Stromal cell of bone marrow (primary cell): ENCODE measurements at regions not wholly inside any gene's neighbourhood (a gene's known extent, or its start where the extent isn't known, plus 50 kb on each side); places are given as distances from the start of the nearest gene placed in this dataset.
"Not testable (repeated sequence)": the region's sequence is repeated elsewhere in the genome, so short reads cannot be mapped to it uniquely, and the experiment has no call there.

Experiments used
- DNase-seq: peaks from one replicate; pipeline ENCODE4 v3.0.0-alpha.2; 2012; ENCODE audit warnings: low read depth

DNA sequence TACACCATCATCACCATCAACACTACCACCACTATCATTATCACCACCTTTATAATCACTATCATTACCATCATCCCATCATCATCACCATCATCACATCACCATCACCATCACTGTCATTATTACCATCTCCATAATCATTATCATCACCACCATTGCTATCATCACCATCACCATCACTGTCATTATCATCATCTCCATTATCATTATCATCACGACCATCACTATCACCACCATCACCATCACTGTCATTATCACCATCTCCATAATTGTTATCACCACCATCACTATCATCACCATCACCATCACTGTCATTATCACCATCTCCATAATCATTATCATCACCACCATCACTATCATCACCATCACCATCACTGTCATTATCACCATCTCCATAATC, 279.6 kb upstream of the HS6ST1 start:
- DNase-seq: not testable (repeated sequence)

GRCh38 chr2:128598862-128599441, 280.3 kb upstream of the HS6ST1 start:
- DNase-seq: no peak

DNA sequence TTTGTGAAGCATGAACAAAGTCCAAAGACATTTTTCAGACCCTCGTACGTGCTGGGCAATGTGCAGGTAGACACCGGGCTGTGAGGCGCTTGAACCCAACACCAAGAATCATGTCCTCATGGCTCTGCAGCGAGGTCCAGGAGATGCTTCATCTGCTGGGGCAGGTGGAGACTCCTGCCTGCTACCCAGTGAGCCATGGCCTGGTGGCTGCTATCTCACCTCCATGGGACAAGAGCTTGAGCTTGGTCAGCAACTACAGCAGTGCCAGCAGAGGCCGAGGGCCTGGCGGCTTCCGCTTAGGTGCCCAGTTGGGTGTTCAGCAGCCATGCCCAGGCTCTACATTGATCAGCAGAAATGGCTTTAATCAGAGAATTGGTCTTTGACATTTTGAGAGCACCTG, 281.0 kb upstream of the HS6ST1 start:
- DNase-seq: no peak

- DNase-seq: no peak
These were observed 282.1 kb upstream of the HS6ST1 start for GRCh38 chr2:128600581-128601297.

GRCh38 chr2:128601298-128602037, 282.8 kb upstream of the HS6ST1 start:
- no peak for DNase-seq

DNA sequence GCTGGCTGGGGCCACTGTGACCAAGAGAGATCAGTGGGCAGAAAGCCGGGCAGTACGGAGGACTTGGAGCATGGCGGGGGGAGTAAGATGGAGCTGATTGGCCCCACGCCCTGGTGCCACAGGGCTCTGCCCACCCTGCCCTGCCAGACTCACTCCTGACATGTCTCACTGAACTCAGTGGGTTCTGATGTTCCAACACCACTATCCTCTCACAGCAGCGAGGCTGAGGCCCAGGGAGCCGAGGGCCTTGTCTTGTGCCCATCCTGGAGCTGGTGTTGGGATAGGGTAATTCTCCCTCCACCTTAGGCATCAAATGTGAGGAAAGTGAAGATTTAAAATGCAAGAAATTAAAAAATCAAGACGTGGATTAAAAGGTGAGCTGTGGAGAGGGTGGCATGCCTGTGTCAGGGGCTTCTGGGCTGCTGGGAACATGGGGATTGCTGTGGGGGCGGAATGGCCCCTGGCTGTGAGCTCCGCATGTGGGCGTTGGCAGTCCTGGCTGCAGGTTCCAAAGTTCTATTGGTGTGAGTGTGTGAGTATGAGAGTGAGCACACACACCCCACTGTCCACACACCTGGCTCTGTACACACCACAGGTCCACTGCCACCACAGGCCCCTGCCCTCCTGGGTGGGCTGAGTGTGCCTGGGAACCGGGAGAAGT, 283.5 kb upstream of the HS6ST1 start:
- no peak for DNase-seq

GRCh38 chr2:128602699-128603101, 284.0 kb upstream of the HS6ST1 start:
- no peak for DNase-seq

- DNase-seq: no peak
These were observed 284.8 kb upstream of the HS6ST1 start for GRCh38 chr2:128603411-128603924.

DNA sequence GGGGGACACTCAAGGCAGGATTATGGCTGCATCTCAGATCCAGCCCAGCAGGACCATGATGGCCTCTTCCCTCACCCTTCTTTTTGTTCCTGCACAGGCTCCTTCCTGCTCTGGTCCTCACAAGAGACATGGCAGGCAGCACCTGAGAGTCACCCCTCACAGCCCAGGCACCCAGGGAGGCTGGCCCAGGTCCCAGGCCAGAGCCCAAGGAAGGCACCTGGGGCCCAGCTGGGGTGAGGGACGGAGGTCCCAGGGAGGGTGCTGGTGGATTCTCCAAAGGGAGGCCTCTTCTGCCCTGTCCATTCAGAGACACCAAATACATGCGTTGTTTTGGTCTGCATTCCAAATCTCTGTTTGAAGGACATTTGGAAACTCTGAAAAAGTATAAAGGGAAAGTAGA, 285.4 kb upstream of the HS6ST1 start:
- DNase-seq: no peak

DNA sequence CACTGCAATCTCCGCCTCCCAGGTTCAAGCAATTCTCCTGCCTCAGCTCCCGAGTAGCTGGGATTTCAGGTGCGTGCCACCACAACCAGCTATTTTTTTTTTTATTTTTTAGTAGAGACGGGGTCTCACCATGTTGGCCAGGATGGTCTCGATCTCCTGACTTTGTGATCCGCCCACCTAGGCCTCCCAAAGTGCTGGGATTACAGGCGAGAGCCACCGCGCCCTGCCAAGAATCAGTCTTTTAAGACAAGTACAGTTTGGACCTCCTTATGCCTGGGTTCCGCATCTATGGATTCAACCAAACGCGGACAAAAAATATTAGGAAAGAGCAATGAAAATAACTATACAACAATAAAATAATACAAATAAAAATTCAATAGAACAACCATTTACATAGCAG, 285.9 kb upstream of the HS6ST1 start:
- not testable (repeated sequence) for DNase-seq

DNA sequence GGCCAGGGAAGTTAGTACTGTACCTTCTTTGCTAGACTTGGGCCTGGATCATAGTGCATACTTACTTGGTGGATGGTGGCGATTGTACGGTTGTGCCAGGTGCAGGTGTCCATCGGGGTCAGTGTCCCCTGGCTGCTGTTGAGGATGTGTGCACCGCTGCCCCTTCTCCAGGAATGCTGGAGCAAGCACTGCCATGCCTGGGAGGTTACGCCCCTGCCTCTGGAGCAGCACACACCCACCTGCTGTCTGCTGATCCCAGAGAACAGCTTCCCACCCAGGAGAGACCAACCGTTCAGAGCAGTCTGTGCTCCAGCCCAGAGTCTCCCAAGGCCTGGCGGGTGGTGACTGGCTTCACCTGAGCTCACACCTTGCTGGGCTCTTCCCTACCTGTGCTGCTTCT, 286.8 kb upstream of the HS6ST1 start:
- DNase-seq: no peak

DNA sequence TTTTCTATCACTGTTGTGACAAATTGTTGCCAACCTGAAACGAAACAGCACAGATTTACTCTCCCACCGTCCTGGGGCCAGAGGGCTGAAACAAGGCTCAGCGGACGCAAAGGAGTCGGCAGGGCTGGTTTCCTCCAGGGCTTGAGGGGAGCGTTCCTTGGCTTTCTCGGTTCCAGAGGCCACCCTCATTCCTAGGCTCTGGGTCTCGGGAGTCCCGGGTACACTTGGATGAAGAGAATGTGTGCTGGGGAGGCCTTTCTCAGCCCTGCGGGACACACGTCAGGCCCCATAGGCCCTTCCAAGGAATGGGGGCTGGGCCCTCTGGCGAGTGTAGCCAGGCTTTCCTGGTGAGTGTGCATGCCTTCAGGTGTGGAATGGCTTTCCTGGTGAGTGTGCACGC, 287.3 kb upstream of the HS6ST1 start:
- no peak for DNase-seq

DNA sequence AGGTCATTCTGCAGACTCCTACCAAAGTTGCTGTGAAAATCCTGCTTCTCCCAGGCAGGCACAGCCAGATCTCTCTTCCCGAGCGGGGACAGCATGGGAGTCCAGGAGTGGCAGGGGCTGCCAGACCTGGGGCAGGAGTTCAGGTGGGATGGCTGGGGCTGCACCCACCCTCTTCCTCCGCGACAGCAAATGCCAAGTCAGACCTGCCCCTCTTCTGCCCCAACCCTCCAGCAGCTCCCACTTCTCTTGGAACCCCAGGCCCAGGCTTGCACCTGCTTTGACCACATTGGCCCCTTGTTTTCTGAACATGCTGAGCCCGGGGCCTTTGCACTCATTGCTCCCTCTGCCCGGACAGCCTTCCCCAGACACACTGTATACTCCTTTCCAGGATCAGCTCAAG, 288.2 kb upstream of the HS6ST1 start:
- no peak for DNase-seq

DNA sequence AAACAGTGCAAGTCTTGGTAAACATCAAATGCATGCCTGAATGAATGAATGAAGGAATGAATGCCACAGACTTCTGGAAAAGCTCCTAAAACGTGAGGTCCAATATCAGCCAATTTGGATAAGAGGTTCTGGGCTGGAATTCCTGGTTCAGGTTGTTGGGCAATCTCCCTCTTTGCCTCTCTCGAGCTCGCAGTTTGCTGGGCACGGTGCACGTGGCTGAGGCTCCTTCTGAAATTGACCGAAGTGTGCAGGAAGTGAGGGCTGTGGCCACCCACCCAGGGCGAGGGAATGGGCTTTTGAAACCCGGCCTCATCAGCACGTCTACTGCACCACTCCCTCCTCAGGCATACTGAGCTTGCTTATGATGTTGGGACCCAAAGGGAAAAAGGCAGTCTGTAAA, 288.8 kb upstream of the HS6ST1 start:
- DNase-seq: no peak

GRCh38 chr2:128607911-128608506, 289.3 kb upstream of the HS6ST1 start:
- no peak for DNase-seq

GRCh38 chr2:128608921-128609880, 290.5 kb upstream of the HS6ST1 start:
- DNase-seq: no peak

- DNase-seq: no peak
These were observed 291.8 kb upstream of the HS6ST1 start for GRCh38 chr2:128610496-128610895.

DNA sequence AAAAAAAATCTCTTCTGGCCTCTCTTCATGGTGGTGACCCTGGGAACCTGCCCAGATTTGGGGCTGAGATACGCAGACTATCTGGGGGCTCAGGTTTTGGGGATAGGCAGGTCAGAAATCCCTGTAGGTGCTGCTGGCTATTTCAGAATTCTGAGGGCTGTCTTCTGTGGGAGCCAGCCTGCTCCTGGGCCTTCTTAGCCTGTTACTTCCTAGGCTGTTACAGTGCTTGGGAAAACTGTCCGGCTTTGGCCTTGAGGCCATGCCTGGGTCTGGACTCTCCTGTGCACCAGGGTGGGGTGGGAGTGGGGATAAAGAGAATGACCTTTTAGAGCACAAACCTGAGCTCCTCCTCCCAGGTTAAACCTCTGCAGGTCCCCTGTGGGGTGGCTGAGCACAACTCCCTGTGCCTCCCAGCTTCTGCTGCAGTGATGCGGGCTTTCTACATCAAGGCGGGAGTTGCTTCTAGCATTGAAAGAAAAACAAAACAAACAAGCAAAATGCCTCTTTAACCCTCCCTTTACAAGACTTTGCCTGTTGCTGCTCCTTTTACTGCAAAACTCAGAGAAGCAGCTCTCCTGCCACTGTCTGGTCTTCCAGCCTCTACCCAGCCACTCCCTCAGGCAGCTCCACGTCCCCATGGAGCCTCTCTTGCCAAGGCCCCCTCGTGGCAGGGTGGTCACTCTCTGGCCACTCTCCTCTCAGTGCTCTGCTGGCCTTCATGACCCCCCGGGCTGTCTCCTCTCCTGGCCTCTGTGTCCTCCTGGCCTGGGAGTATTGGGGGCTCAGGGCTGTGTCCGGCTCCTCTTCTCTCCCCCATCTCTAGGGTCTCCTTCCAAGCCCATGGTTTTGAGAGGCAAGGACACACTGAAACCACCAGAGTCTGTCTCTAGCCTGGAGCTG, 293.0 kb upstream of the HS6ST1 start:
- DNase-seq: no peak

- DNase-seq: no peak
These were observed 294.0 kb upstream of the HS6ST1 start for GRCh38 chr2:128612628-128613027.

DNA sequence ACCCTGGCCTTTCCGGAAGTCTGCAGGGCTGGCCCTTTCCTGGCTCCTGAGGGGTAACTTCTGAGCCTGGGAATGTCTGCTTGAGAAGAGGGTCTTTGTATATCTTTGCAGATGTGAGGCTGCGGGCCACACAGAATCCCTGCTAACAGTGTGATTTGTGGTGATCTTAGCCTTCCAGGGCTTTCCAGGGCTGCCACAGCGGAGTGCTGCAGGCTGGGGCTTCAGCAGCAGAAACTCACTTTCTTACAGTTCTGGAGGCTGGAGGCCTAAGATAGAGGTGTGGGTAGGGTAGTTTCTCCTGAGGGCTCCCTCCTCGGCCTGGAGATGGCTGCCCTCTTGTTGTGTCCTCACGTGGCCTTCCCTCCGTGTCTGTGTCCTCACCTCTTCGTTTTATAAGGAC, 294.7 kb upstream of the HS6ST1 start:
- no peak for DNase-seq
